KMS-11 (cell line): ENCODE measurements at regions not wholly inside any gene's neighbourhood (a gene's known extent, or its start where the extent isn't known, plus 50 kb on each side); places are given as distances from the start of the nearest gene placed in this dataset.

ENCODE experiments used
- H2AFZ ChIP-seq: fragments of 200-600 bp; sonication (generic); 2 replicates; pipeline ENCODE4 v1.6.1; 2016; ENCODE audit warnings: antibody characterized with exemption, mixed run types, low read depth
- H3K27ac ChIP-seq: fragments of 200-600 bp; sonication (generic); 2 replicates; pipeline ENCODE4 v1.6.1; 2016; ENCODE audit warnings: mild to moderate bottlenecking, mixed run types
- H3K27me3 ChIP-seq: fragments of 200-600 bp; sonication (generic); 2 replicates; pipeline ENCODE4 v1.6.1; 2017; ENCODE audit warnings: mild to moderate bottlenecking, low read depth, mixed run types, moderate library complexity; ENCODE audit not compliant: insufficient read depth
- H3K36me3 ChIP-seq: fragments of 200-600 bp; sonication (generic); 2 replicates; pipeline ENCODE4 v1.6.1; 2017; ENCODE audit warnings: mild to moderate bottlenecking, mixed run types; ENCODE audit not compliant: insufficient read depth
- H3K4me1 ChIP-seq: fragments of 200-600 bp; sonication (generic); 2 replicates; pipeline ENCODE4 v1.6.1; 2016; ENCODE audit warnings: mild to moderate bottlenecking, low read depth, mixed run types; ENCODE audit not compliant: poor library complexity, severe bottlenecking
- H3K4me2 ChIP-seq: fragments of 200-600 bp; sonication (generic); 2 replicates; pipeline ENCODE4 v1.7.0; 2016; ENCODE audit warnings: mild to moderate bottlenecking, mixed run types
- H3K4me3 ChIP-seq: fragments of 200-600 bp; sonication (generic); IDR thresholded peaks from 2 replicates; pipeline ENCODE4 v1.6.1; 2017; ENCODE audit warnings: low read depth, low read length, mixed read lengths; ENCODE audit not compliant: insufficient read depth
- H3K79me2 ChIP-seq: fragments of 200-600 bp; sonication (generic); 2 replicates; pipeline ENCODE4 v1.6.1; 2016; ENCODE audit warnings: low read depth, mixed run types; ENCODE audit not compliant: insufficient read depth
- H3K9ac ChIP-seq: fragments of 200-600 bp; sonication (generic); 2 replicates; pipeline ENCODE4 v1.6.1; 2016; ENCODE audit warnings: mild to moderate bottlenecking, mixed run types
- H4K20me1 ChIP-seq: fragments of 200-600 bp; sonication (generic); 2 replicates; pipeline ENCODE4 v1.6.1; 2016; ENCODE audit warnings: mild to moderate bottlenecking, mixed run types; ENCODE audit not compliant: insufficient read depth
- CTCF ChIP-seq: fragments of 200-600 bp; sonication (generic); conservative IDR thresholded peaks from 2 replicates; pipeline ENCODE4 v1.6.1; 2017; ENCODE audit warnings: low read depth, mild to moderate bottlenecking, antibody characterized with exemption, low read length, moderate library complexity, mixed read lengths

DNA sequence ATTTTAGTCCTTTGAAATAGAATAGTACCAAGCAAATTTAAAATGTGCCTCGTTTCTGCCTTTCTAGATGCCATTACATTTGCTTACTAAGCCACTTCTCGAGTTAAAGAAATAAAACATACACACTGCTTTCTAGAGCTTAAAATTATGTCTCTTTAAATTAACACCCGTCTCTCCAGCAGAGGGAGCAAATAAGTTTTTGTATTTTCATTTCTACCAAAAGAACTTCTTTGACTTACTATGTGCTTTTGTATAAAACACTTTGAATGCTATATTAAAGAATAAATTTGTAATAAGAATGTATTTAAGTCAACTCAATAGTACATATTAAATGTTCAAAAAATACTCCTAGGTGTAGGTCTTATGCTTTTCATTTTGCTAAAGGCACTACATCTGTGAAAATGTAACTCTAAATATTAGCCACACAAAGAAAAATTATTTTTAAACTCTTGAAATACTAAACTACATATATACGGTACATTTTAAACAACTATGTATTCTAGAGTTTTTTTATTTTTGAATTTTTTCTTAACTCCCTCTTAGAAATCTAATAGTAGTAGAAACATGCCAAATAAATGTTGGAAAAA, 269.3 kb upstream of the MIR17HG start:
- H2AFZ ChIP-seq = no peak overlapping the region
- no peak overlapping the region for H3K4me3 ChIP-seq
- no peak overlapping the region for H3K9ac ChIP-seq
- H4K20me1 ChIP-seq = no peaks in the 10 kb centered on the region
- peak; percentile 48 for TF ChIP-seq CTCF
- no peaks in the 10 kb centered on the region for H3K27me3 ChIP-seq
- no peak overlapping the region for H3K27ac ChIP-seq
- no peaks in the 10 kb centered on the region for H3K36me3 ChIP-seq
- H3K4me2 ChIP-seq = no peak overlapping the region
- no peaks in the 10 kb centered on the region for H3K79me2 ChIP-seq
- no peaks in the 10 kb centered on the region for H3K4me1 ChIP-seq

- Histone ChIP-seq H3K4me2 (no peak overlapping the region), H3K4me3 (no peak overlapping the region), H4K20me1 (no peaks in the 10 kb centered on the region), H3K36me3 (no peaks in the 10 kb centered on the region), H3K4me1 (no peaks in the 10 kb centered on the region), H3K79me2 (no peaks in the 10 kb centered on the region), H3K27ac (no peak overlapping the region), H2AFZ (no peak overlapping the region), H3K27me3 (no peaks in the 10 kb centered on the region), H3K9ac (no peak overlapping the region)
- TF ChIP-seq CTCF = no peak
These were observed 268.3 kb upstream of the MIR17HG start for GRCh38 chr13:91079176-91079575.

DNA sequence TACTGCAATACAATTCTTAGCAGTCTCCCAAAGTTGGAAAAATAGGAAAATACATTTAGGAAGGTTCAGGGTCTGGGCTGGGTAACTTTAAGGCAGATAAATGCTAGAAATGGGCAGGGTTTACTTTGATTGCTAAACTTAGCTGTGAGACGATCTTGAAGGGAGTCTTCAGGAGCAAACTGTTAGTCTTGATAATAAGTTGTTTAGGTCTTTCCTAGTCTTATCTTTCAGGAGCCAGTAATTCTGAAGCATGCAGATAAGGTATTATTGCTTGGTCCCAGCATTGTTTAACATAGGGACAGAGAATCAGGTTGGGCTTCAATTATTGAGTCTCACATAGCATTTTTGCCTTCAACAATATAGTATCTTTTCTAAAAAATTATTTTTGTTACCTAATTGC, 262.4 kb upstream of the MIR17HG start:
- Histone ChIP-seq H3K27ac (no peak overlapping the region), H3K4me2 (no peak overlapping the region), H2AFZ (no peak overlapping the region), H3K79me2 (no peaks in the 10 kb centered on the region), H3K4me3 (no peak overlapping the region), H3K27me3 (no peaks in the 10 kb centered on the region), H3K36me3 (no peaks in the 10 kb centered on the region), H4K20me1 (no peaks in the 10 kb centered on the region), H3K4me1 (no peaks in the 10 kb centered on the region), H3K9ac (no peak overlapping the region)
- no peak for TF ChIP-seq CTCF

DNA sequence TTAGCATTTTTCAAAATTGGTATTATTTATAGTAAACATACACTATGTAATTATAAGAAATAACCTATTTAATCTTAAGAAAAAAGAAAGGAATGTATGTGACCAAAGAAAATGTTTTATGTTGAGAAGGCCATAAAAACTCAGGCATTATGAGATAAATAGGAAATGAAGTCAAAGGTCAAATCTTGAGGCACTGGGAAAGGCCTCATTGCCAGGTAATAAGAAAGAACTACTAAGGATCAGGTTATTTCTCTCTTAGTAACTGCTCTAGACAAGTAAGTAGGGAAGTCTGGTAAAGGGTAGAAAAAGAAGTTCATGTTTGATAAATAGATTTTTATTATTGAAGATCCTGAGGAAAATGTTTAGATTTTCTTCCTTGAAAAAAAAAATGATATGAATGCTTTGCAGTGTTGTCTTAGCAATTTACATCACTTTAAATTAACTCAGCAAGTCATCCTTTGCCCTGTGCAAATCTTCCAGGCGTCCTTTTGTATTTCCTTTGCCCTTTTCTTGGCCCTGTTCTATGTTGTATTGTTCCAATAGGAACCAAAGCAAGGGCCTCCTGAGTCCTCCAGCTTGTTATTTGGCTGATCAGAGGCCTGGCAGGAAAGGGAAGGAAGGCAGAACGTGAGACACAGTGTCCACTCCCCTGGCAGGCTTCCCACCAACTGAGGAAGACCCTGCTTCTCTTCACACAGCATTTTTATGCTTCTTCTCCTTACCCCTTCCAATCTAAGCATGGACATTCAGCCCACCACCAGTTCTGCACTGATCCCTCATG, 260.4 kb upstream of the MIR17HG start:
- H2AFZ ChIP-seq = no peak overlapping the region
- no peaks in the 10 kb centered on the region for H3K4me1 ChIP-seq
- no peak for TF ChIP-seq CTCF
- H3K27me3 ChIP-seq = no peaks in the 10 kb centered on the region
- H3K36me3 ChIP-seq = no peaks in the 10 kb centered on the region
- H3K79me2 ChIP-seq = no peaks in the 10 kb centered on the region
- no peak overlapping the region for H3K27ac ChIP-seq
- H3K4me2 ChIP-seq = no peak overlapping the region
- no peak overlapping the region for H3K9ac ChIP-seq
- H3K4me3 ChIP-seq = no peak overlapping the region
- H4K20me1 ChIP-seq = no peaks in the 10 kb centered on the region
